Liver (tissue), 8 donors: ENCODE measurements at regions not wholly inside any gene's neighbourhood (a gene's known extent, or its start where the extent isn't known, plus 50 kb on each side); places are given as distances from the start of the nearest gene placed in this dataset.

Experiments used
- DNase-seq: peaks from one replicate; pipeline ENCODE4 v3.0.0-alpha.2; 2017; ENCODE audit warnings: low spot score
- H3K27ac ChIP-seq, 2 donors: one replicate each; pipeline ENCODE4 v1.7.0; 2013; ENCODE audit warnings: inconsistent platforms in 2 of 2, low read length in 2 of 2, control low read depth in 1 of 2, low read depth in 1 of 2, mild to moderate bottlenecking in 1 of 2
- H3K27me3 ChIP-seq, 4 donors: one replicate each; pipeline versions ENCODE4 v1.6.1 to v1.7.0; 2013; ENCODE audit warnings: low read length in 3 of 4, inconsistent platforms in 1 of 4, mild to moderate bottlenecking in 1 of 4, moderate library complexity in 1 of 4; ENCODE audit not compliant: control insufficient read depth in 4 of 4, insufficient read depth in 4 of 4
- H3K36me3 ChIP-seq, 4 donors: one replicate each; pipeline versions ENCODE4 v1.6.1 to v1.7.0; 2013; ENCODE audit warnings: low read length in 3 of 4, mild to moderate bottlenecking in 3 of 4, low read depth in 1 of 4, moderate library complexity in 1 of 4; ENCODE audit not compliant: control insufficient read depth in 4 of 4, insufficient read depth in 3 of 4
- H3K4me1 ChIP-seq, 4 donors: one replicate each; pipeline versions ENCODE4 v1.6.1 to v1.7.0; 2013; ENCODE audit warnings: low read length in 3 of 4, mild to moderate bottlenecking in 3 of 4, moderate library complexity in 1 of 4; ENCODE audit not compliant: control insufficient read depth in 4 of 4, insufficient read depth in 4 of 4
- H3K4me3 ChIP-seq, 3 donors: one replicate each; pipeline versions ENCODE4 v1.6.1 to v1.7.0; 2013; ENCODE audit warnings: low read length in 3 of 3, control low read depth in 1 of 3, low read depth in 1 of 3, mild to moderate bottlenecking in 1 of 3
- H3K9ac ChIP-seq, 2 donors: one replicate each; pipeline ENCODE4 v1.7.0; 2013; ENCODE audit warnings: low read length in 2 of 2, mild to moderate bottlenecking in 2 of 2, moderate library complexity in 2 of 2, control low read depth in 1 of 2, low read depth in 1 of 2
- H3K9me3 ChIP-seq, 4 donors: one replicate each; pipeline versions ENCODE4 v1.6.1 to v1.7.0; 2013; ENCODE audit warnings: low read length in 3 of 4; ENCODE audit not compliant: control insufficient read depth in 4 of 4
- EGR1 ChIP-seq, 2 donors: IDR thresholded peaks; 2 replicates each; pipeline ENCODE4 v1.6.1; 2016 to 2018; ENCODE audit warnings: antibody characterized with exemption in 2 of 2, low read depth in 2 of 2
- FOXA1 ChIP-seq: IDR thresholded peaks from 2 replicates; pipeline ENCODE4 v1.6.1; 2016; ENCODE audit warnings: antibody characterized with exemption
- FOXA2 ChIP-seq: IDR thresholded peaks from 2 replicates; pipeline ENCODE4 v1.6.1; 2016; ENCODE audit warnings: antibody characterized with exemption
- HNF4A ChIP-seq, 2 donors: conservative IDR thresholded peaks; 2 replicates each; pipeline ENCODE4 v1.6.1; 2016; ENCODE audit warnings: antibody characterized with exemption in 2 of 2, mild to moderate bottlenecking in 2 of 2
- HNF4G ChIP-seq: IDR thresholded peaks from 2 replicates; pipeline ENCODE4 v1.6.1; 2016; ENCODE audit warnings: antibody characterized with exemption
- JUND ChIP-seq, 2 donors: IDR thresholded peaks; 2 replicates each; pipeline ENCODE4 v1.6.1; 2016; ENCODE audit warnings: antibody characterized with exemption in 2 of 2
- NR2F2 ChIP-seq: IDR thresholded peaks from 2 replicates; pipeline ENCODE4 v1.6.1; 2016; ENCODE audit warnings: antibody characterized with exemption
- RAD21 ChIP-seq, 2 donors: IDR thresholded peaks; 2 replicates each; pipeline ENCODE4 v1.6.1; 2016; ENCODE audit warnings: antibody characterized with exemption in 2 of 2, mild to moderate bottlenecking in 2 of 2
- REST ChIP-seq: IDR thresholded peaks from 2 replicates; pipeline ENCODE4 v1.6.1; 2016; ENCODE audit warnings: antibody characterized with exemption, mild to moderate bottlenecking
- RXRA ChIP-seq, 2 donors: IDR thresholded peaks; 2 replicates each; pipeline ENCODE4 v1.6.1; 2017 to 2018; ENCODE audit warnings: antibody characterized with exemption in 2 of 2, mild to moderate bottlenecking in 1 of 2
- SP1 ChIP-seq: IDR thresholded peaks from 2 replicates; pipeline ENCODE4 v1.6.1; 2018; ENCODE audit warnings: antibody characterized with exemption, mild to moderate bottlenecking
- YY1 ChIP-seq: IDR thresholded peaks from 2 replicates; pipeline ENCODE4 v1.6.1; 2016; ENCODE audit warnings: antibody characterized with exemption, mild to moderate bottlenecking
- WGBS: extraction: QIAGEN DNeasy Blood & Tissue Kit; methylation state at CpG from one replicate; pipeline ENCODE4 v1.1.7; 2013; 5-methylcytosine and 5-hydroxymethylcytosine counted together
- TF ChIP-seq, protein P1 (sequence below): IDR thresholded peaks from 2 replicates; pipeline ENCODE4 v1.6.1; 2016; ENCODE audit warnings: antibody characterized with exemption
- TF ChIP-seq, protein P2 (sequence below): IDR thresholded peaks from 2 replicates; pipeline ENCODE4 v1.6.1; 2016; ENCODE audit warnings: antibody characterized with exemption
- TF ChIP-seq, protein P3 (sequence below): fragments of 150-350 bp; IDR thresholded peaks from 2 replicates; pipeline ENCODE4 v1.5.1; 2017; ENCODE audit warnings: improper control_type of control experiment, low read depth, low read length; ENCODE audit not compliant: missing input control
- donor health status: healthy.
- donor health status: healthy.
- donor health status: healthy.
- donor health status: healthy.
- donor health status: healthy.

- H3K9me3 ChIP-seq = peaks cover 0 to 3% (median 1%) of the 10 kb centered on the region in 4 donors
- H3K27ac ChIP-seq = no peak overlapping the region
- WGBS = 52% methylated on average over 2 of the region's 2 CpGs
- H3K9ac ChIP-seq = no peak overlapping the region
- H3K27me3 ChIP-seq = no peaks in the 10 kb centered on the region
- no peaks in the 10 kb centered on the region for H3K36me3 ChIP-seq
- H3K4me1 ChIP-seq = no peaks in the 10 kb centered on the region
- no peak for TF ChIP-seq YY1
- no peak for TF ChIP-seq HNF4A (conservative IDR thresholded peaks at IDR 0.05)
- TF ChIP-seq, protein P1, sequence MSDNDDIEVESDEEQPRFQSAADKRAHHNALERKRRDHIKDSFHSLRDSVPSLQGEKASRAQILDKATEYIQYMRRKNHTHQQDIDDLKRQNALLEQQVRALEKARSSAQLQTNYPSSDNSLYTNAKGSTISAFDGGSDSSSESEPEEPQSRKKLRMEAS = no peak
- TF ChIP-seq FOXA1 = no peak
- no peak for TF ChIP-seq RAD21 (IDR thresholded peaks at IDR 0.05)
- TF ChIP-seq FOXA2 = no peak
- no peak for TF ChIP-seq REST
- no peak overlapping the region for H3K4me3 ChIP-seq
- no peak for DNase-seq
Measured at GRCh38 chr11:22984045-22984444, 123.8 kb upstream of the CCDC179 start.

- TF ChIP-seq RXRA (IDR thresholded peaks at IDR 0.05) (no peak), JUND (IDR thresholded peaks at IDR 0.05) (no peak), HNF4G (no peak), EGR1 (IDR thresholded peaks at IDR 0.05; ENCODE audit: low read depth in 2 of 2) (no peak), FOXA2 (no peak), RAD21 (IDR thresholded peaks at IDR 0.05) (no peak), FOXA1 (no peak), NR2F2 (no peak), YY1 (no peak), HNF4A (conservative IDR thresholded peaks at IDR 0.05) (no peak), SP1 (no peak), REST (no peak)
- TF ChIP-seq, protein P2, sequence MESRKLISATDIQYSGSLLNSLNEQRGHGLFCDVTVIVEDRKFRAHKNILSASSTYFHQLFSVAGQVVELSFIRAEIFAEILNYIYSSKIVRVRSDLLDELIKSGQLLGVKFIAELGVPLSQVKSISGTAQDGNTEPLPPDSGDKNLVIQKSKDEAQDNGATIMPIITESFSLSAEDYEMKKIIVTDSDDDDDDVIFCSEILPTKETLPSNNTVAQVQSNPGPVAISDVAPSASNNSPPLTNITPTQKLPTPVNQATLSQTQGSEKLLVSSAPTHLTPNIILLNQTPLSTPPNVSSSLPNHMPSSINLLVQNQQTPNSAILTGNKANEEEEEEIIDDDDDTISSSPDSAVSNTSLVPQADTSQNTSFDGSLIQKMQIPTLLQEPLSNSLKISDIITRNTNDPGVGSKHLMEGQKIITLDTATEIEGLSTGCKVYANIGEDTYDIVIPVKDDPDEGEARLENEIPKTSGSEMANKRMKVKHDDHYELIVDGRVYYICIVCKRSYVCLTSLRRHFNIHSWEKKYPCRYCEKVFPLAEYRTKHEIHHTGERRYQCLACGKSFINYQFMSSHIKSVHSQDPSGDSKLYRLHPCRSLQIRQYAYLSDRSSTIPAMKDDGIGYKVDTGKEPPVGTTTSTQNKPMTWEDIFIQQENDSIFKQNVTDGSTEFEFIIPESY = no peak
- TF ChIP-seq, protein P1 = no peak
- TF ChIP-seq, protein P3, sequence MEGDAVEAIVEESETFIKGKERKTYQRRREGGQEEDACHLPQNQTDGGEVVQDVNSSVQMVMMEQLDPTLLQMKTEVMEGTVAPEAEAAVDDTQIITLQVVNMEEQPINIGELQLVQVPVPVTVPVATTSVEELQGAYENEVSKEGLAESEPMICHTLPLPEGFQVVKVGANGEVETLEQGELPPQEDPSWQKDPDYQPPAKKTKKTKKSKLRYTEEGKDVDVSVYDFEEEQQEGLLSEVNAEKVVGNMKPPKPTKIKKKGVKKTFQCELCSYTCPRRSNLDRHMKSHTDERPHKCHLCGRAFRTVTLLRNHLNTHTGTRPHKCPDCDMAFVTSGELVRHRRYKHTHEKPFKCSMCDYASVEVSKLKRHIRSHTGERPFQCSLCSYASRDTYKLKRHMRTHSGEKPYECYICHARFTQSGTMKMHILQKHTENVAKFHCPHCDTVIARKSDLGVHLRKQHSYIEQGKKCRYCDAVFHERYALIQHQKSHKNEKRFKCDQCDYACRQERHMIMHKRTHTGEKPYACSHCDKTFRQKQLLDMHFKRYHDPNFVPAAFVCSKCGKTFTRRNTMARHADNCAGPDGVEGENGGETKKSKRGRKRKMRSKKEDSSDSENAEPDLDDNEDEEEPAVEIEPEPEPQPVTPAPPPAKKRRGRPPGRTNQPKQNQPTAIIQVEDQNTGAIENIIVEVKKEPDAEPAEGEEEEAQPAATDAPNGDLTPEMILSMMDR = no peak
- Histone ChIP-seq H3K4me3 (no peak overlapping the region), H3K27ac (no peak overlapping the region), H3K36me3 (no peaks in the 10 kb centered on the region), H3K9ac (no peak overlapping the region), H3K27me3 (no peaks in the 10 kb centered on the region), H3K9me3 (peaks cover 1 to 18% (median 8%) of the 10 kb centered on the region in 4 donors), H3K4me1 (no peaks in the 10 kb centered on the region)
- no peak for DNase-seq
- WGBS = 70% methylated on average over 1 of the region's 1 CpG
Measured at GRCh38 chr11:22989371-22989770, 129.1 kb upstream of the CCDC179 start.
